ENCODE measurements at regions not wholly inside any gene's neighbourhood (a gene's known extent, or its start where the extent isn't known, plus 50 kb on each side); places are given as distances from the start of the nearest gene placed in this dataset.

GRCh38 chr10:6660460-6660859, 80.4 kb upstream of the PRKCQ start:
- no peak for TF ChIP-seq REST (IDR thresholded peaks at IDR 0.05; ENCODE audit: low read depth)
- no peak for TF ChIP-seq JUND (IDR thresholded peaks at IDR 0.05)
- no peak for TF ChIP-seq CTCF (IDR thresholded peaks at IDR 0.05 in 2 of 3, conservative IDR thresholded peaks at IDR 0.05 in 1 of 3; ENCODE audit: borderline replicate concordance in 1 of 3, insufficient read depth in 1 of 3, low read depth in 2 of 3, low read length in 2 of 3)
- TF ChIP-seq EZH2 (IDR thresholded peaks at IDR 0.05) = no peak
- TF ChIP-seq SRF (IDR thresholded peaks at IDR 0.05; ENCODE audit: low read depth) = no peak
- no peak for TF ChIP-seq TCF7L2 (IDR thresholded peaks at IDR 0.05; ENCODE audit: borderline replicate concordance, extremely low read depth, insufficient read depth, insufficient read length)
- TF ChIP-seq MAX (IDR thresholded peaks at IDR 0.05) = no peak
- no peak for TF ChIP-seq EZH2phosphoT487 (IDR thresholded peaks at IDR 0.05; ENCODE audit: borderline replicate concordance)

Measured in HCT116 (cell line).